SKM-1 treated with dmso at 0.1 percent for 144 hours (cell line): ENCODE measurements at regions not wholly inside any gene's neighbourhood (a gene's known extent, or its start where the extent isn't known, plus 50 kb on each side); places are given as distances from the start of the nearest gene placed in this dataset.
A peak's percentile ranks its signal among the peaks of the same experiment; 100 is the strongest.

Experiments used
- DNase-seq: peaks from one replicate; lab custom pipeline; 2025; ENCODE audit not compliant: unreplicated experiment; lab: John Stamatoyannopoulos, UW

DNA sequence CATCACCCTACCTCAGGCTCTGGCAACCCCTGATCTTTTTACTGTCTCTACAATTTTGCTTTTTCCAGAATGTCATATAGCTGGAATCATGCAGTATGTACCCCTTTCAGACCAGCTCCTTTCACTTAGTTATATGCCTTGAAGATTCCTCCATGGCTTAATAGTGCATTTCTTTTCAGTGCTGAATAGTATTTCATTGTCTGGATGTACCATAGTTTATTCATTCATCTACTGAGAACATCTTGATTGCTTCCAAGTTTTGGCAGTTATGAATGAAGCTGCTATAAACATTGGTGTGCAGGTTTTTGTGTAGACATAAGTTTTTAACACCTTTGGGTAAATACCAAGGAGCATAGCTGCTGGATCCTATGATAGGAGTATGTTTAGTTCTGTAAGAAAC lies 50.8 kb upstream of the ANP32A start:
- DNase-seq = no peak

- no peak for DNase-seq
These were observed 54.1 kb upstream of the ANP32A start for GRCh38 chr15:68874788-68875187.

GRCh38 chr15:68875377-68876116 lies 54.8 kb upstream of the SPESP1 start:
- peak; percentile 82 for DNase-seq

GRCh38 chr15:68877626-68878025 lies 52.7 kb upstream of the SPESP1 start:
- DNase-seq = no peak

GRCh38 chr15:68880382-68880781 lies 49.9 kb upstream of the SPESP1 start:
- no peak for DNase-seq
